ENCODE measurements at regions not wholly inside any gene's neighbourhood (a gene's known extent, or its start where the extent isn't known, plus 50 kb on each side); places are given as distances from the start of the nearest gene placed in this dataset.

DNA sequence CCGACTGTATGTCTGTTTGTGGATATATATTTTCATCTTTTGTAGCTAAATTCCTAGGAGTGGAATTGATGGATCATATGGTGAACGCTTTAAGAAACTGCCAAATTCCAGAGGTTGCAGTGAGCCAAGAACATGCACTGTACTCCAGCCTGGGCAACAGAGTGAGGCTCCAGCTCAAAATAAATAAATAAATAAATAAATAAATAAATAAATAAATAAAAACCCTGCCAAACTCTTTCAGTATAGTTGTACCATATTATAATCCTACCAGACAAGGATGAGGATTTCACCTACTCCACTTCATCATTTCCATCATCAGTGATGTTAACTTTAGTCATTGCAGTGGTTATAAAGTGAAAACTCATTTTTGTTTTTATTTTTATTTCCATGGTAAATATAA is 325.1 kb upstream of the ANXA10 start:
- TF ChIP-seq POLR2A (IDR thresholded peaks at IDR 0.05) (no peak), EP300 (IDR thresholded peaks at IDR 0.05) (no peak)

All from ovary (tissue), 1 donor.